ENCODE measurements at regions not wholly inside any gene's neighbourhood (a gene's known extent, or its start where the extent isn't known, plus 50 kb on each side); places are given as distances from the start of the nearest gene placed in this dataset.

- no peak overlapping the region for H3K27ac Mint-ChIP-seq
- no peaks in the 10 kb centered on the region; the same call in 1 of the 2 replicates for H3K27me3 Mint-ChIP-seq (ENCODE audit: insufficient read depth)
- H3K36me3 Mint-ChIP-seq (ENCODE audit: low read depth), result no peaks in the 10 kb centered on the region
- peaks cover 69% of the 10 kb centered on the region for H3K9me3 Mint-ChIP-seq
- no peak for DNase-seq
- H3K4me3 Mint-ChIP-seq, result no peak overlapping the region
- no peak for TF ChIP-seq CTCF (IDR thresholded peaks at IDR 0.05)
- no peaks in the 10 kb centered on the region for H3K4me1 Mint-ChIP-seq (ENCODE audit: low read depth)
Observed at GRCh38 chr1:5312293-5312674, 657.9 kb downstream of the AJAP1 start.

DNA sequence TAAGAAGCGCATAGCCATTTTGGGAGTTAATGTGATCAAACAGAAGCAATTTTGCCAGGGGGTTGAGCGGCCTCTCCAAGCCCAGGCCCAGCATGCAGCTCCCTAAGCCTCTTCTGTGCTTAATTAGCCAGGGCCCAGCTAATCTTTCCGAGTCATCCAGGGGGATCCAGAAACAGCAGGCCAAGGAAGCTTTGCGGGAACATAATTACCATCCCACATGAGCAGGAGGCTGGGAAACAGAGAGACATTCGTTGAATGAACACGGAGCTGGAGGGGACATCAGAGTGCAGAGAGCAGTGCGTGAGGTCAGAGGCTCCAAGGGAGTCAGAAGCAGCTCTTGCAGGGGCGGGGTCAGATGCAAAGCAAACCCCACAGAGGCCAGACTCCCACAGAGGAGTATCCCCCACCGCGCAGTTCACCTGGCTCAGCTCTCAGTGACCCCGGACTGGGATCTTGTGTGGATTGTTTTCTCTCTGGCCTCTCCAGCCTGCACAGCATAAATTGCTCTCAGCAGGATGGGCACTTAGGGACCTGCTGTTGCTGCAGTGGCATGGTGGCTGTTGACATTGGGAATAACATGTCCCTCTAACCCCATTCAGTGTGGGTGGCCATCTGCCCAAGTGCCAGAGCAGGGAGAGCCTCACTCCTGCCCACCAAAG is 657.4 kb downstream of the AJAP1 start:
- no peak for DNase-seq
- no peak for TF ChIP-seq CTCF (IDR thresholded peaks at IDR 0.05)
- Mint-ChIP-seq H3K4me1 (ENCODE audit: low read depth) (no peaks in the 10 kb centered on the region), H3K4me3 (no peak overlapping the region), H3K27ac (no peak overlapping the region), H3K27me3 (ENCODE audit: insufficient read depth) (no peaks in the 10 kb centered on the region; the same call in 1 of the 2 replicates), H3K9me3 (peaks cover 70% of the 10 kb centered on the region), H3K36me3 (ENCODE audit: low read depth) (no peaks in the 10 kb centered on the region)

DNA sequence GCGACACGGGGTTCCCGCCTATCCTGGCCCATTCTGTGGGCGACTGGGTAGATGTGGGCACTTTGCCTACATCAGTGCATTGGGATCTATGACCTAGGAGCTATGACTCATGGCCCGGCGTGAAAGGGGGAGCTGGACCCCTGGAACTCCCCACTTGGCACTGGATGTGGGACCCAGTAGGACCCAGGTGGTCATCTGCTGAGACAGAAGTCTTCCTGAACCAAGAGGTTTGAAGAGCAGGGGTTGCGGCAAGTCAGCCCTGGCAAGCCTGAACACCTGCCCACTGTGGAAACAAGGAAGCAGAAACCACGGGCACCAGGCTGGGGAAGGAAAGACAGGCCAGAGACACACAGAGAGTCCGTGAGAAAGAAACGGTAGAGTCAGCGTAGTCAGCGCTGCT is 656.7 kb downstream of the AJAP1 start:
- Mint-ChIP-seq H3K4me3 (no peak overlapping the region), H3K27ac (no peak overlapping the region), H3K4me1 (ENCODE audit: low read depth) (no peaks in the 10 kb centered on the region), H3K36me3 (ENCODE audit: low read depth) (no peaks in the 10 kb centered on the region), H3K9me3 (peaks cover 73% of the 10 kb centered on the region), H3K27me3 (ENCODE audit: insufficient read depth) (no peaks in the 10 kb centered on the region; the same call in 1 of the 2 replicates)
- no peak for TF ChIP-seq CTCF (IDR thresholded peaks at IDR 0.05)
- DNase-seq, result no peak

DNA sequence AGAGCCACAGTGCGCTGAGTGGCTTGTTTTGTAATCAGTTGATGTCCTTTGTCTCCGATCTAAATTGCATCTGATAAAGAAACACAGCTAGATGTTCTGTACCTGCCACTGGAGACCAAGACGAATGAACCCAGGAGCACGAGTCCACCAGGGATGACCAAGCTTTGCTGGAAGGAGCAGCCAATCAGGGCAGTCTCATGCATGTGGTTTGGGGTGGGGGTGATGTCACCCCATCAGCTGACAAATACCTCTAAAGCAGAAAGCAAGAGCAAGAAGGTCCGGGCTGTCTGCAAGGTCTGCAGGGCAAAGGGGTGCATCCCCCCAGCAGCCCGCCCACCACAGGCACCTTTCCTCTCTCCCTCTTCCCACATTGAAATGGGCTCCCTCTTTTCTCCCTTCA is 653.8 kb downstream of the AJAP1 start:
- H3K36me3 Mint-ChIP-seq (ENCODE audit: low read depth), result no peaks in the 10 kb centered on the region
- no peak for DNase-seq
- TF ChIP-seq CTCF (IDR thresholded peaks at IDR 0.05), result no peak
- peaks cover 69% of the 10 kb centered on the region for H3K9me3 Mint-ChIP-seq
- H3K4me1 Mint-ChIP-seq (ENCODE audit: low read depth), result no peaks in the 10 kb centered on the region
- no peak overlapping the region for H3K4me3 Mint-ChIP-seq
- no peak overlapping the region for H3K27ac Mint-ChIP-seq
- no peaks in the 10 kb centered on the region; the same call in 1 of the 2 replicates for H3K27me3 Mint-ChIP-seq (ENCODE audit: insufficient read depth)

DNA sequence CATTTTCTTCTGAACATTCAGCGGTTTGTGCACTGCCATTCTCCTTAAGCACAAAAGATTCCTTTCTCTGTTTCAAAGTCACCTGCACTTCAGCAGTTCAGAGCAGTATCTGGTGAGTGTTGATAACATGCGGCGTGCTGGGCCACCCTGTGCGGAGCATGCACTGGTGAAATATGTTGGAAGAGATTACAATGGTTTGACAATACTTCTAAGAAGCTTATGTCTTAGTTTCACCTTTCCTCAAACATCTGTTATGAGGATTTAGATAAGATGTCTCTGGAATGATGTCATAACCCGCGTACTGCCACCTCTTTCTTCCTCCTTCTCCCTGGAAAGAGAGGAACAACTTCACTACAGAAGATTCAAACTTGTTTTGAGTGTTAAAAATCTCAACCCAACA is 650.3 kb downstream of the AJAP1 start:
- no peak overlapping the region for H3K27ac Mint-ChIP-seq
- DNase-seq, result no peak
- H3K36me3 Mint-ChIP-seq (ENCODE audit: low read depth), result peaks cover 3% of the 10 kb centered on the region; the same call in 1 of the 2 replicates
- no peak for TF ChIP-seq CTCF (IDR thresholded peaks at IDR 0.05)
- no peaks in the 10 kb centered on the region for H3K4me1 Mint-ChIP-seq (ENCODE audit: low read depth)
- H3K9me3 Mint-ChIP-seq, result peaks cover 58% of the 10 kb centered on the region
- H3K4me3 Mint-ChIP-seq, result no peak overlapping the region
- H3K27me3 Mint-ChIP-seq (ENCODE audit: insufficient read depth), result no peaks in the 10 kb centered on the region
